GM13977 (cell line): ENCODE measurements at regions not wholly inside any gene's neighbourhood (a gene's known extent, or its start where the extent isn't known, plus 50 kb on each side); places are given as distances from the start of the nearest gene placed in this dataset.

Experiments
- DNase-seq: peaks from one replicate; pipeline ENCODE4 v3.0.0; 2012; ENCODE audit warnings: low spot score
- CTCF ChIP-seq: IDR thresholded peaks from 2 replicates; pipeline ENCODE4 v1.5.1; 2012; ENCODE audit warnings: mild to moderate bottlenecking, control low read depth; ENCODE audit not compliant: insufficient read depth; ENCODE audit errors: extremely low read depth, missing control alignments
- in situ Hi-C: fragments of 300-500 bp; cut with MboI; formaldehyde crosslinking; loops from one replicate; pipeline ENCODE4 v1.12.0; 2022; ENCODE audit warnings: low sequenced_read_pairs, low pct_unique_long_range_greater_than_20kb, mixed read lengths, inconsistent platforms; ENCODE audit not compliant: unreplicated experiment

- in situ Hi-C loops = no loop called here
Observed at GRCh38 chr6:168373389-168373788, 53.8 kb upstream of the DACT2 start.

DNA sequence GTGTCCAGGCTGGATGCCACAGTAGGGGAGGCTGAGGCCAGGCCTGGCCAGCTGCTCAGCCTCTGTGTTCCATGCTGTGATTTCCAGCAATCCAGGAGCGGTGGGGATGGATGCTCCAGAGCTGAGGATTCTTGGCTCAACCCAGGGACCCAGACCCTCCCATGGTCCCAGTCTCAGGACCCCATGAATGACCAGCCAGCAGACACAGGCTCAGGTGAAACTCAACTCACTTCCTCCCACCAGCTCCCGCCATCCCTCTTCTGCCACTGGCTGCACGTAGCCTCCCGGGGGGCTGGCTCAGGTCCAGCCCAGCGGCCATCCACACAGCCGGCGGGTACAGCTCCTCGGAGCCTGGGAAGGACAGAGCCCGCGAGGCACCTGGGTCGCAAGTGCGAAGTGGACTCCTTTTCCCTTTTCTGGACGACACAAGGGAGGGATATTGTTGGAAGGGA, 54.5 kb upstream of the DACT2 start:
- no peak for TF ChIP-seq CTCF
- in situ Hi-C loops = no loop called here
- DNase-seq = no peak

More at GRCh38 chr6:168373389-168373788, 53.8 kb upstream of the DACT2 start:
- TF ChIP-seq CTCF = no peak
- DNase-seq = no peak

- no peak for DNase-seq
- TF ChIP-seq CTCF = no peak
- in situ Hi-C loops = no loop called here
Observed at GRCh38 chr6:168374541-168375071, 55.0 kb upstream of the DACT2 start.

DNA sequence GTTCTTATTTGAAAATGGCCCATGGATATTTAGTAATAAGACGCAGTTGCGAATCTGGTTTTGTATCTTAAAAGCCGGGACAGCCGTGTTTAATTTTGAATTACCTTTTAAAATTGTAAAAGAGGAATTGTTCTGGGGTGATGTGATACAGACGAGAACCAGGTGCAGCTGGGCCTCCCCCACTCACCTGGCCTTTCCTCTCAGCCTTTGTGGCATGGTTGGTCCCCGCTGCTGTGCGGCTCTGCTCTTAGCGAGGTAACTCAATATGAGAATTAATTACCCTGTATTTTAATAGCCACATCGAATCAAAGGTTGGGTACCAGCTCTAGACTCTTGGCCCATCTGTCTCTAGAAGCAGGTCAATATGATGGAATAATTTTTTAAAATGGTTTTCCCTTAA, 56.5 kb upstream of the DACT2 start:
- DNase-seq = no peak
- no peak for TF ChIP-seq CTCF
- in situ Hi-C loops = no loop called here

GRCh38 chr6:168376811-168377483, 57.4 kb upstream of the DACT2 start:
- TF ChIP-seq CTCF = no peak
- DNase-seq = no peak
- in situ Hi-C loops = no loop called here

GRCh38 chr6:168377484-168377855, 57.9 kb upstream of the DACT2 start:
- TF ChIP-seq CTCF = no peak
- in situ Hi-C loops = no loop called here
- DNase-seq = no peak
